ENCODE measurements at regions not wholly inside any gene's neighbourhood (a gene's known extent, or its start where the extent isn't known, plus 50 kb on each side); places are given as distances from the start of the nearest gene placed in this dataset.
"Not testable (repeated sequence)": the region's sequence is repeated elsewhere in the genome, so short reads cannot be mapped to it uniquely, and the experiment has no call there.

GRCh38 chr2:187679454-187679853 lies 125.2 kb upstream of the TFPI start:
- Histone ChIP-seq H3K9me3 (ENCODE audit: control insufficient read depth, low read length) (no peaks in the 10 kb centered on the region), H3K4me1 (ENCODE audit: control insufficient read depth, insufficient read depth, low read length, poor library complexity, severe bottlenecking) (no peaks in the 10 kb centered on the region), H3K27ac (ENCODE audit: low read depth, low read length, severe bottlenecking) (no peak overlapping the region), H3K4me3 (ENCODE audit: extremely low read depth, insufficient read depth, low read length, poor library complexity, severe bottlenecking) (no peak overlapping the region), H3K36me3 (ENCODE audit: control insufficient read depth, insufficient read depth, low read length) (no peaks in the 10 kb centered on the region)

DNA sequence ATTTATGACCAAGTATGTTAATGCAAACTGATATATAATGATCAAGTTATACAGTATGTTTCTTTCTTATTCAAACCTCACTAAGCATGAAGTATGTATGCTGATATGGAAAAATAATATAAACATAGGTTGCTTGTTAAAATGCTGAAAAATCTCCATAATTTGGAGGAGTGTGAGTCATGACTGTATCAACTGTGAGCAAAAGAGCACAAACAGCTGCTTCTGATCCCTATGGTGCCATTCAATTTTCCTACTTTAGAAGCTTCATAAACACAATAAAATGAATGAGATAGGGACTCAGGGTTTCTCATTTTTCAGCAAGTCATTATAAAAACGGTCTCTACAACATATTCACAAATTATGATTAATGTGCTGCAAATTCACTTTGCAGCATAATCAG lies 129.9 kb upstream of the TFPI start:
- H3K9me3 ChIP-seq (ENCODE audit: control insufficient read depth, low read length), result no peaks in the 10 kb centered on the region
- H3K4me1 ChIP-seq (ENCODE audit: control insufficient read depth, insufficient read depth, low read length, poor library complexity, severe bottlenecking), result no peaks in the 10 kb centered on the region
- no peak overlapping the region for H3K4me3 ChIP-seq (ENCODE audit: extremely low read depth, insufficient read depth, low read length, poor library complexity, severe bottlenecking)
- no peaks in the 10 kb centered on the region for H3K36me3 ChIP-seq (ENCODE audit: control insufficient read depth, insufficient read depth, low read length)
- WGBS, 2 experiments (ENCODE audit: insufficient coverage in 2 of 2), result no CpG with 5 or more reads among the region's 1 CpG
- no peak overlapping the region for H3K27ac ChIP-seq (ENCODE audit: low read depth, low read length, severe bottlenecking)

DNA sequence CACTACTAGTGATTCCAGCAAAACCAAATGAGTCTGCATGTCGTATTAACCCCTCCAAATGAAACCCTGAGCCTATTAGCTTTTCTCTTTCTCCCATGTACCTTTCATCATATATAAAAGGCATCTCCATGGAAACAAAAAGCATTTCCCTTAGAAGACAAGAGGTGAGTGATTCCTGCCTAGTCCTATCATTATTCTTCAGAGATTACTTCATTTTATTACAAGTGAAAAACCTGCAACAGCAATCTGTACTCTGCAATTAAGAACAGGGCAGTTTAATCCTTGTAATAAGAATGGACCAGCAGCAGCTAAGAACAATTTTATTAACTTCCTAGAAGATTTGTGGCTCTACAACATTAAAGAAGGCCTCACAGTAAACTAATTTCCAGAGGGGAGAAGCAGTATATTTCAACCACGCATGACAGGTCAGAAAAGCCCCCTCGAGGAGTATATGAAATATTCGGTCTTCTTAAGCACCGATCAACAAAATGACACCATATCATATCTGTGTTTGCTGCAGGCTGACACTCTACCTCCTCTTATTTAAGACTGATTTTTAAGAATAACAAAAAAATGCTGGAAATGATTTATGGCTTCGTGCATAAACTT lies 132.3 kb upstream of the TFPI start:
- Histone ChIP-seq H3K27ac (ENCODE audit: low read depth, low read length, severe bottlenecking) (no peak overlapping the region), H3K9me3 (ENCODE audit: control insufficient read depth, low read length) (no peaks in the 10 kb centered on the region), H3K4me1 (ENCODE audit: control insufficient read depth, insufficient read depth, low read length, poor library complexity, severe bottlenecking) (no peaks in the 10 kb centered on the region), H3K4me3 (ENCODE audit: extremely low read depth, insufficient read depth, low read length, poor library complexity, severe bottlenecking) (no peak overlapping the region), H3K36me3 (ENCODE audit: control insufficient read depth, insufficient read depth, low read length) (no peaks in the 10 kb centered on the region)
- 97% methylated on average over 3 to 4 of the region's 6 CpGs for WGBS, 2 experiments (ENCODE audit: insufficient coverage in 2 of 2)

- Histone ChIP-seq H3K27ac (ENCODE audit: low read depth, low read length, severe bottlenecking) (no peak overlapping the region), H3K9me3 (ENCODE audit: control insufficient read depth, low read length) (no peaks in the 10 kb centered on the region)
- WGBS, 2 experiments (ENCODE audit: insufficient coverage in 2 of 2), result no CpG with 5 or more reads among the region's 2 CpGs
Observed at GRCh38 chr2:187687585-187687984, 133.3 kb upstream of the TFPI start.

DNA sequence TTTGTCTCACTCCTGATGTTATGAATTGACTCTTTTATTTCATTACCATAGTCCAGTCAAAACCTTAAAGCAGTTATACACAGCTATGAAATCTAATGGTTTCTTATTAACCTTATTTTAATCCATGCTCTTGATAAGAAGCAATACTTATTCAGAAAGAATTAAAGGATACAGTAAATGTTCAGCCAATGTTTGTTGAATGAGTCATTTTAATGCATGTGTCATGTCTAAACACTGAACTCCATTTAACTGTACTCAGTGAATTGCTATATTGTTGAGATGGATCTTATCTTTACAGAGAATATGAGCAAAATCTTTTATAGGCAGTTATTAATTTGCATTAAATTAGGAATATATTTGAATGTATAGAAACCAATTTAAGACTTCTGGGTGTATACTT lies 135.1 kb upstream of the TFPI start:
- no peaks in the 10 kb centered on the region for H3K4me1 ChIP-seq (ENCODE audit: control insufficient read depth, insufficient read depth, low read length, poor library complexity, severe bottlenecking)
- H3K4me3 ChIP-seq (ENCODE audit: extremely low read depth, insufficient read depth, low read length, poor library complexity, severe bottlenecking), result no peak overlapping the region
- H3K36me3 ChIP-seq (ENCODE audit: control insufficient read depth, insufficient read depth, low read length), result no peaks in the 10 kb centered on the region
- H3K27ac ChIP-seq (ENCODE audit: low read depth, low read length, severe bottlenecking), result no peak overlapping the region
- H3K9me3 ChIP-seq (ENCODE audit: control insufficient read depth, low read length), result no peaks in the 10 kb centered on the region

More at GRCh38 chr2:187687585-187687984, 133.3 kb upstream of the TFPI start:
- H3K36me3 ChIP-seq (ENCODE audit: control insufficient read depth, insufficient read depth, low read length), result no peaks in the 10 kb centered on the region
- no peaks in the 10 kb centered on the region for H3K4me1 ChIP-seq (ENCODE audit: control insufficient read depth, insufficient read depth, low read length, poor library complexity, severe bottlenecking)
- no peak overlapping the region for H3K4me3 ChIP-seq (ENCODE audit: extremely low read depth, insufficient read depth, low read length, poor library complexity, severe bottlenecking)

GRCh38 chr2:187693923-187694322 lies 139.7 kb upstream of the TFPI start:
- Histone ChIP-seq H3K9me3 (ENCODE audit: control insufficient read depth, low read length) (no peaks in the 10 kb centered on the region), H3K4me1 (ENCODE audit: control insufficient read depth, insufficient read depth, low read length, poor library complexity, severe bottlenecking) (no peaks in the 10 kb centered on the region)

GRCh38 chr2:187696644-187697043 lies 142.4 kb upstream of the TFPI start:
- WGBS, 2 experiments (ENCODE audit: insufficient coverage in 2 of 2), result 90 to 96% methylated on average over 2 to 5 of the region's 7 CpGs
- not testable (repeated sequence) for H3K36me3 ChIP-seq (ENCODE audit: control insufficient read depth, insufficient read depth, low read length); H3K4me3 ChIP-seq (ENCODE audit: extremely low read depth, insufficient read depth, low read length, poor library complexity, severe bottlenecking); H3K9me3 ChIP-seq (ENCODE audit: control insufficient read depth, low read length); H3K4me1 ChIP-seq (ENCODE audit: control insufficient read depth, insufficient read depth, low read length, poor library complexity, severe bottlenecking); H3K27ac ChIP-seq (ENCODE audit: low read depth, low read length, severe bottlenecking)

More at GRCh38 chr2:187693923-187694322, 139.7 kb upstream of the TFPI start:
- Histone ChIP-seq H3K4me3 (ENCODE audit: extremely low read depth, insufficient read depth, low read length, poor library complexity, severe bottlenecking) (no peak overlapping the region), H3K27ac (ENCODE audit: low read depth, low read length, severe bottlenecking) (no peak overlapping the region), H3K36me3 (ENCODE audit: control insufficient read depth, insufficient read depth, low read length) (no peaks in the 10 kb centered on the region)
- WGBS, 2 experiments (ENCODE audit: insufficient coverage in 2 of 2), result 80 to 83% methylated on average over 1 of the region's 3 CpGs

DNA sequence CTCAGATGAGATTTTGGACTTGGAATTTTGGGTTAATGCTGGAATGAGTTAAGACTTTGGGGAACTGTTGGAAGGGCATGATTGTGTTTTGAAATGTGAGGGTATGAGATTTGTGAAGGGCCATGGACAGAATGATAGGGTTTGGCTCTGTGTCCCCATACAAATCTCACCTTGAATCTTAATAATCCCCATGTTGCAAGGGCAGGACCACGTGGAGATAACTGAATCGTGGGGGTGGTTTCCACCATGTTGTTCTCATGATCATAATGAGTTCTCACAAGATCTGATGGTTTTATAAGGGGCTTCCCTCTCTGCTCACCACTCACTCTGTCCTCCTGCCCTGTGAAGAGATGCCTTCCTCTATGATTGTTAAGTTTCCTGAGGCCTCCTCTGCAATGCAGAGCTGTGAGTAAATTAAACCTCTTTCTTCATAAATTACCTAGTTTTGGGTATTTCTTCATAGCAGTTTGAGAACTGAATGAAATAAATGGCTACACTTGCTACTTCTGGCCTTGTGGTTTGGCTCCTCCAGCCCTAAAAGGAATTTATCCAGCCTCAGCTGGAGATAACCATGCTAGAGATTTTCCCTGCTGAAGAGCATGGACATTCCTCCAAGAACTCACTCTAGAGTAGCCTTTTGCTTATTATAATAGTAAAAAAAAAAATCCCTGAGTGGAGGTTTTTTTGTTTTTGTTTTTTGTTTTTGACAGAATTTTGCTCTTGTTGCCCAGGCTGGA lies 144.3 kb upstream of the TFPI start:
- Histone ChIP-seq H3K4me3 (ENCODE audit: extremely low read depth, insufficient read depth, low read length, poor library complexity, severe bottlenecking) (no peak overlapping the region), H3K9me3 (ENCODE audit: control insufficient read depth, low read length) (no peaks in the 10 kb centered on the region), H3K27ac (ENCODE audit: low read depth, low read length, severe bottlenecking) (no peak overlapping the region), H3K4me1 (ENCODE audit: control insufficient read depth, insufficient read depth, low read length, poor library complexity, severe bottlenecking) (no peaks in the 10 kb centered on the region), H3K36me3 (ENCODE audit: control insufficient read depth, insufficient read depth, low read length) (no peaks in the 10 kb centered on the region)
- WGBS, 2 experiments (ENCODE audit: insufficient coverage in 2 of 2), result 80% methylated on average over 2 of the region's 2 CpGs; no CpG with 5 or more reads in 1 of the 2 experiments

GRCh38 chr2:187702157-187702556 lies 147.9 kb upstream of the TFPI start:
- WGBS, 2 experiments (ENCODE audit: insufficient coverage in 2 of 2), result no CpG with 5 or more reads among the region's 1 CpG
- H3K27ac ChIP-seq (ENCODE audit: low read depth, low read length, severe bottlenecking), result no peak overlapping the region
- no peaks in the 10 kb centered on the region for H3K9me3 ChIP-seq (ENCODE audit: control insufficient read depth, low read length)
- no peaks in the 10 kb centered on the region for H3K36me3 ChIP-seq (ENCODE audit: control insufficient read depth, insufficient read depth, low read length)
- no peak overlapping the region for H3K4me3 ChIP-seq (ENCODE audit: extremely low read depth, insufficient read depth, low read length, poor library complexity, severe bottlenecking)
- H3K4me1 ChIP-seq (ENCODE audit: control insufficient read depth, insufficient read depth, low read length, poor library complexity, severe bottlenecking), result no peaks in the 10 kb centered on the region

DNA sequence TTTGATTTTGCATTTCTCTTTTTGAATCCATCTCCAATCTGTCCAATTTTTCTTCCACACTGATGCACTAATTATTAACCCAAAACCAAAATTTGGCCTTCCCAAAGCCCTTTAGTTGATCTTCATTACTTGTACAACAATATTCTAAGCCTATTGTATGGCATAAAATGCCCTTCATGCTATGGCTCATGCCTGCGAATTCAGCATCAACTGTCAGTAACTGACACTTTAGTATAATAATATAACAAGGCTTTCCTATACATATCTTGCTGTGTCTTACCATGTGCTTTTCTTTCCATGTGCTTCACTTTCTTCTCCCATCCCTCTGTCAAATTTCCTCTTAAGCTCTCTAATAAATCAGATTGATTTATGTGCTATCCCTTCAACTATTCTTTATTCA lies 154.0 kb upstream of the TFPI start:
- no peaks in the 10 kb centered on the region for H3K4me1 ChIP-seq (ENCODE audit: control insufficient read depth, insufficient read depth, low read length, poor library complexity, severe bottlenecking)
- 100% methylated on average over 1 of the region's 1 CpG; no CpG with 5 or more reads in 1 of the 2 experiments for WGBS, 2 experiments (ENCODE audit: insufficient coverage in 2 of 2)
- H3K4me3 ChIP-seq (ENCODE audit: extremely low read depth, insufficient read depth, low read length, poor library complexity, severe bottlenecking), result no peak overlapping the region
- H3K27ac ChIP-seq (ENCODE audit: low read depth, low read length, severe bottlenecking), result no peak overlapping the region
- H3K36me3 ChIP-seq (ENCODE audit: control insufficient read depth, insufficient read depth, low read length), result no peaks in the 10 kb centered on the region
- H3K9me3 ChIP-seq (ENCODE audit: control insufficient read depth, low read length), result no peaks in the 10 kb centered on the region

- Histone ChIP-seq H3K9me3 (ENCODE audit: control insufficient read depth, low read length) (no peaks in the 10 kb centered on the region), H3K36me3 (ENCODE audit: control insufficient read depth, insufficient read depth, low read length) (no peaks in the 10 kb centered on the region), H3K4me1 (ENCODE audit: control insufficient read depth, insufficient read depth, low read length, poor library complexity, severe bottlenecking) (no peaks in the 10 kb centered on the region), H3K4me3 (ENCODE audit: extremely low read depth, insufficient read depth, low read length, poor library complexity, severe bottlenecking) (no peak overlapping the region), H3K27ac (ENCODE audit: low read depth, low read length, severe bottlenecking) (no peak overlapping the region)
- no CpG with 5 or more reads among the region's 2 CpGs for WGBS, 2 experiments (ENCODE audit: insufficient coverage in 2 of 2)
Observed at GRCh38 chr2:187709065-187709464, 154.8 kb upstream of the TFPI start.

All from mesodermal cell (in vitro differentiated cells).